ENCODE measurements at regions not wholly inside any gene's neighbourhood (a gene's known extent, or its start where the extent isn't known, plus 50 kb on each side); places are given as distances from the start of the nearest gene placed in this dataset.

DNA sequence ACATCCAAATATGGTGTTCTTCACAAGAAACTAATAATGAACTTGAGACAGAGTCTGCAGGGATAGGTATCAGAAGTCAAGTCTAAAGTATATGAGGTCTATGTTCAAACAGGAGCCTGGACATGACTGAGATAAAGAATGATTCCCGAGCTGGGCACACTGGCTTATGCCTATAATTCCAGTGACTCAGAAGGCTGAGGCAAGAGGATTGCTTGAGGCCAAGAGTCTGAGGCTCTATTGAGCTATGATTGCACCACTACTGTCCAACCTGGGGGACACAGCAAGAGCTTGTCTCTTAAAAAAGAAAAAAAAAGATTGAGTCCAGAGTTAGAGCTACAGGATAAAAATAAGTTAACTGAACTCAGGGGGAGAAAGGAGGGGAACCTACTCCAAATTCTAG is 246.5 kb downstream of the LRRN1 start:
- Histone ChIP-seq H3K27ac (no peak overlapping the region), H3K4me2 (no peak overlapping the region), H4K20me1 (no peaks in the 10 kb centered on the region), H3K36me3 (no peaks in the 10 kb centered on the region), H3K4me1 (no peaks in the 10 kb centered on the region), H3K4me3 (no peak overlapping the region), H3K9ac (no peak overlapping the region), H3K27me3 (no peaks in the 10 kb centered on the region), H3K9me3 (no peaks in the 10 kb centered on the region)
- no peak for TF ChIP-seq Cebpa-rat (IDR thresholded peaks at IDR 0.05)

DNA sequence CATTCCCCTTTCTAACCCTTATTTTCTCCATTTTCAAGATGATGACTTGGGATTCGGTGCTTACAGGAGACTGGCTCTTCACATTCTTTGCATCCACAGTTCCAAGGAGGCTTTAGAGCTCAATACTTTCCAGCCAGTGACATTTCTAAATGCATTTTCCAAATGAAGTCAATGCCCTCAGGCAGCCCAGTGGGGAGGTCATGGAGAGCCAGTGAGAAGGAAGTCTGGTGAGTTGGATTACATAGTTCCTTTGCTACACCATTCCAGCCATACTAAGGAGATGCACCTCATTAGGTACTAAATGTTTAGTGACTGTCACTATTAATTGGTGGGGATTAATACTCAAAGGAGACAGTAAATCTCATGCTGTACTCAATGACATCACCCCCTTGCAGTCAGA is 248.1 kb downstream of the LRRN1 start:
- TF ChIP-seq Cebpa-rat (IDR thresholded peaks at IDR 0.05) = no peak
- Histone ChIP-seq H3K36me3 (no peaks in the 10 kb centered on the region), H4K20me1 (no peaks in the 10 kb centered on the region), H3K4me2 (no peak overlapping the region), H3K9ac (no peak overlapping the region), H3K4me3 (no peak overlapping the region), H3K27ac (no peak overlapping the region), H3K4me1 (no peaks in the 10 kb centered on the region), H3K9me3 (no peaks in the 10 kb centered on the region), H3K27me3 (no peaks in the 10 kb centered on the region)

DNA sequence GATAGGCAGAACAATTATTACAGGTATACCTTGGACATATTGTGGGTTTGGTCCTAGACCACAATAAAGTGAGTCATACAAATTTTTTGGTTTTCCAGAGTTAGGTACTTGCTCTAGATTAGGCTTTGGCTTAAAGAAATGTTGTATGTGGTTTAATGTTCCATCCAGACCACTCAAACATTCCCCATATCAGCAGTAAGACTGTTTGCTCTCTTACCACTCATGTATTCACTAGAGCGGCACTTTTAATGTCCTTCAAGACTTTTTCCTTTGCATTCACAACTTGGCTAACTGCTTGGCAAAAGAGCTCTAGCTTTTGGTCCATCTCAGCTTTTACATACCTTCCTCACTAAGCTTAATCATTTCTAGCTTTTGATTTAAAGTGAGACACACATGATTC is 250.5 kb upstream of the SETMAR start:
- H3K27me3 ChIP-seq = no peaks in the 10 kb centered on the region
- H3K27ac ChIP-seq = no peak overlapping the region
- no peak overlapping the region for H3K4me2 ChIP-seq

DNA sequence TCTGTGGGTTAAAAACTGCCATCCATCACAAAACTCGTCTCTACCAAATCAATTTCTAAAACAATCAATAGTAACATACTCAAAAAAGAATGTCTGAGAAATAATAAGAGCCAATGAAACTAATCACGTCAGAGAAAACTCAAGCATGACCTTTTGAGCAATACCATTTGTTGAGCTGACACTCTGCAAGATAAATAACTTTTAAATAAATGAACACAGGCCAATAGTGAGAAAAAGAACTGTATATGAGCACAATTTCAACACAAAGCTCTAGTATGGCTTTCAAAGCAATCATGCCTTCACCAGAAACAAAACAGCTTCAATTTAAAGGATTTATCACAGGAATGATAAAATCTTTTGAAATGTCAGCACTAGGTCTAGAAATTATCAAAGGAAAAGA is 249.2 kb upstream of the SETMAR start:
- H3K9ac ChIP-seq = no peak overlapping the region
- H3K27ac ChIP-seq = no peak overlapping the region
- no peak overlapping the region for H3K4me2 ChIP-seq
- H4K20me1 ChIP-seq = no peaks in the 10 kb centered on the region
- H3K27me3 ChIP-seq = no peaks in the 10 kb centered on the region
- no peak overlapping the region for H3K4me3 ChIP-seq
- no peaks in the 10 kb centered on the region for H3K36me3 ChIP-seq
- H3K9me3 ChIP-seq = no peaks in the 10 kb centered on the region
- TF ChIP-seq Cebpa-rat (IDR thresholded peaks at IDR 0.05) = no peak
- no peaks in the 10 kb centered on the region for H3K4me1 ChIP-seq

More for the DNA sequence above, 250.5 kb upstream of the SETMAR start:
- Histone ChIP-seq H3K9me3 (no peaks in the 10 kb centered on the region), H3K4me1 (no peaks in the 10 kb centered on the region), H3K36me3 (no peaks in the 10 kb centered on the region), H4K20me1 (no peaks in the 10 kb centered on the region), H3K9ac (no peak overlapping the region), H3K4me3 (no peak overlapping the region)
- TF ChIP-seq Cebpa-rat (IDR thresholded peaks at IDR 0.05) = no peak

DNA sequence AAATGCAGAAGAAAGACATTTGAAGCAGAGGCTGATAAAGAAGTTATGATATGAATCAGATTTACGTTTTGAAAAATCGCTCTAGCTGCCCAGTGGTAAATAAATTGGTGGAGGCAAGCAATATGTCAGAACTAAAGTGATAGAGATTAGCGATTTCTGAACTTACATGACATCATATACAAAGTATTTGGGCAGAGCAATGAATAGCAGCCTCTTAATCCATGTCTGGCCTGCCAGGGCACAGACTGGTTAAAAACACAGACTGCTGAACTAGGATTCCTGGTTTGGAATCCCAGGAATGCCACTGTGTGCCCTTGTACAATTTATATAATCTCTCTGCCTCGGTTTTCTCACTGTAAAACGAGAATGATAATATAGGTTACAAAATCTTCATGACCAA is 243.1 kb upstream of the SETMAR start:
- Histone ChIP-seq H3K27me3 (no peaks in the 10 kb centered on the region), H3K4me1 (peaks cover 7% of the 10 kb centered on the region), H3K36me3 (no peaks in the 10 kb centered on the region), H3K9me3 (no peaks in the 10 kb centered on the region), H3K9ac (no peak overlapping the region), H3K27ac (no peak overlapping the region), H3K4me2 (no peak overlapping the region), H3K4me3 (no peak overlapping the region), H4K20me1 (no peaks in the 10 kb centered on the region)
- TF ChIP-seq Cebpa-rat (IDR thresholded peaks at IDR 0.05) = no peak

DNA sequence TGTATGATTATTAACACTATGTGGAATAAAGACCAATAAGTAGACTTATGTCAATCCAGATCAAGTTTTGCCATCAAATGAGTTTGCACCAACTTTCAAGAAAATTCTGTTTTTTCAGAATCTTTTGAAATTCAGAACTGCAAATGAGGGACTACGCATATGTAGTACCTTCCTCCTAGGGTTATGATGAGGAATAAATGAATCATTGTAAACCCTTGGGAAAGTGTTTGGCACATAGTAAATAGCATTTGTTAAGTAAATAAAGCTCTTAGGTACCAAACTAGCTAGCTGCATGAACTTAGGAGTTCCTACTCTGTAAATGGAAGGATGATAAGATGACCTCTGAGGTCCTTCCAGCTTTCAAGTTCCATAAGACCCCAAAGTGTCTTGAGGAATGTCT is 242.6 kb upstream of the SETMAR start:
- Histone ChIP-seq H3K9ac (no peak overlapping the region), H3K4me3 (no peak overlapping the region), H4K20me1 (no peaks in the 10 kb centered on the region), H3K4me1 (peaks cover 10% of the 10 kb centered on the region), H3K27me3 (no peaks in the 10 kb centered on the region), H3K36me3 (no peaks in the 10 kb centered on the region), H3K9me3 (no peaks in the 10 kb centered on the region), H3K27ac (no peak overlapping the region), H3K4me2 (no peak overlapping the region)
- TF ChIP-seq Cebpa-rat (IDR thresholded peaks at IDR 0.05) = no peak

DNA sequence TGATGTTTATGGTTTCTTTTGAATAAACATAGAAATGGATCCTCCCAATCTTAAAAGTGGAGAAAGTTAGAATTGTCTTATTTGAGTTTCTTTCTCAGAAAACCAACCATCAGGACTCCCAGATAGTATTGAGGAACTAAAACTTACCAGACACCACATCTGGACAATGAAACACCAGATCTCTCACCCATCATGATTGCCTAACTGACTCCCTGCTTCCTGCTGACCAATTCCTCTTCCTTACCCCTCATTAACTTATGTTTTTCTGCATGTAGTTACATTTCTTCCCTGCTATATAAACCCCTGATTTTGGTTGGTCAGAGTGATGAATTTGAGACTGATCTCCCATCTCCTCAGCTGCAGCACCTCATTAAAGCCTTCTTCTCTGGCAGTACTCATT is 242.0 kb upstream of the SETMAR start:
- Histone ChIP-seq H3K27ac (no peak overlapping the region), H3K36me3 (no peaks in the 10 kb centered on the region), H3K4me1 (peaks cover 10% of the 10 kb centered on the region), H3K9ac (no peak overlapping the region), H3K9me3 (no peaks in the 10 kb centered on the region), H3K4me3 (no peak overlapping the region), H3K27me3 (no peaks in the 10 kb centered on the region), H4K20me1 (no peaks in the 10 kb centered on the region), H3K4me2 (no peak overlapping the region)
- TF ChIP-seq Cebpa-rat (IDR thresholded peaks at IDR 0.05) = no peak

DNA sequence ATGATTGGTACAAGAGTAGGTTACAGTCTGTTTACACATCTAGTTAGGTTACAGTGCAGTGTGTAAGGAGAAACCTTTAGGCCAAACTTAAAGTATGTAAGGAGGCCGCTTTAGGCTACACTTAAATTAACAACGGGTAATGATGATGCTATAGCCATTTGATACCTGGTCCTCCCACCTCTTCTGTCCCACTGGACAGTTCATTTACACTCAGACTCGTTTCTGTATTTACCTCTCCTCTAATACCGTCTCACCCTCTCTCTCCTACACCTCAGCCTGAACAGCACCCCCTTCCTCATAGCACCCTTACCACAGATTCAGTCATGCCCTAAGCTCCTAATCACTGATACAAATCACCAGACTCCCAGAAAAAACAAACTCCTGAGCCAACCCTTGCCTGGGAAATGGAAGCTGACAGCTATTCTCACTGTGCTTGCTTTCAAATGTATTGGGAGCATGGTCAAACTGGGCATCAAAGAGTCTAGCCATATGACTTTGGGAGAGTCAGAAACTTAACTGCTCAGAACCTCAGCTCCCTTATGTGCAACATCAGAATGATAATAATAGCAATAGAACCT is 241.3 kb upstream of the SETMAR start:
- Histone ChIP-seq H3K4me3 (no peak overlapping the region), H3K9ac (no peak overlapping the region), H3K36me3 (no peaks in the 10 kb centered on the region), H3K4me2 (no peak overlapping the region), H3K27me3 (no peaks in the 10 kb centered on the region), H3K4me1 (peaks cover 10% of the 10 kb centered on the region), H4K20me1 (no peaks in the 10 kb centered on the region), H3K9me3 (no peaks in the 10 kb centered on the region), H3K27ac (no peak overlapping the region)
- TF ChIP-seq Cebpa-rat (IDR thresholded peaks at IDR 0.05) = no peak

DNA sequence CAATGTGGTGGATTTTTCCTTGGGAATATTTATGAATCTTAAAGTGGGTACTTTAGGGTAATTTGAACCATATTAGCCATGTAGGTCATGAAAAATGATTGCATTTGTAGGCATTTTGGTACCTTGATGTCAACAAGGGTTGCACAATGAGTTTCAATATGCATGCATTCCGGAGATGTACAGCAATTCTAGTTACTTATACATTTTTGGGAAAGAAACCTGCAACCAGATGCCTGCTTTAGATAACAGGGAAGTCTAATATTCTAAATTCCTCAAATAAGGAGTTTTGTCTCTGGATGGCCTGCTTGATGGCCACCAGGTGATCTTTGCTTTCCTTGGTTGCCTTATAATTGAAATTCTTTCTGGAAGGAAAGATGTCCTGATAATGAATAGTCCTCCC is 240.5 kb upstream of the SETMAR start:
- Histone ChIP-seq H3K4me1 (peaks cover 12% of the 10 kb centered on the region), H4K20me1 (no peaks in the 10 kb centered on the region), H3K9ac (no peak overlapping the region), H3K4me3 (no peak overlapping the region), H3K9me3 (no peaks in the 10 kb centered on the region), H3K27ac (no peak overlapping the region), H3K36me3 (no peaks in the 10 kb centered on the region), H3K27me3 (no peaks in the 10 kb centered on the region), H3K4me2 (no peak overlapping the region)
- TF ChIP-seq Cebpa-rat (IDR thresholded peaks at IDR 0.05) = no peak

DNA sequence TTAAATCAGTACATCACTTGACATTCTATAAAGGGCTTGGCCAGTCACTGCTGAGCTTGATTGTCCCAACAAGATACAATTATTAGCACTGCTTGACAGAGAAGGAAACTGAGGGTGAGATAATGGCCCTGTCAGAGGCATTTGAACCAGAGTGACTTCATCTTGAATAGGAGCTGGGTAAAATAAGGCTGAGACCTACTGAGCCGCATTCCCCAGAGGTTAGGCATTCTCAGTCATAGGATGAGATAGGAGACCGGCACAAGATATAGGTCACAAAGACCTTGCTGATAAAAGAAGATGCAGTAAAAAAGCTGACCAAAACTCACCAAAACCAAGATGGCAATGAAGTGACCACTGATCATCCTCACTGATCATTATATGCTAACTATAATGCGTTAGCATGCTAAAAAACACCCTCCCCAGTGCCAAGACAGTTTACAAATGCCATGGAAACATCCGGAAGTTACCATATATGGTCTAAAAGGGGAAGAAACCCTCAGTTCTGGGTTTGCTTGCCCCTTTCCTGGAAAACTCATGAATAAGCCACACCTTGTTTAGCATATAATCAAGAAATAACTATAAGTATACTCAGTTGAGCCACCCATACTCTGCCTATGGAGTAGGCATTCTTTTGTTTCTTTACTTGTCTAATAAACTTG is 239.1 kb upstream of the SETMAR start:
- Histone ChIP-seq H3K27ac (no peak overlapping the region), H3K4me2 (no peak overlapping the region), H3K4me3 (no peak overlapping the region)

More for the DNA sequence above, 239.1 kb upstream of the SETMAR start:
- no peaks in the 10 kb centered on the region for H4K20me1 ChIP-seq
- H3K9ac ChIP-seq = no peak overlapping the region
- peaks cover 18% of the 10 kb centered on the region for H3K4me1 ChIP-seq
- H3K27me3 ChIP-seq = no peaks in the 10 kb centered on the region
- TF ChIP-seq Cebpa-rat (IDR thresholded peaks at IDR 0.05) = no peak
- no peaks in the 10 kb centered on the region for H3K9me3 ChIP-seq
- H3K36me3 ChIP-seq = no peaks in the 10 kb centered on the region
